Upper lobe of left lung (tissue), 6 donors: ENCODE measurements at regions not wholly inside any gene's neighbourhood (a gene's known extent, or its start where the extent isn't known, plus 50 kb on each side); places are given as distances from the start of the nearest gene placed in this dataset.

Experiments used
- ATAC-seq, 2 donors: fragments of 200-7000 bp; cut with Tn5 transposase; one replicate each; pipeline ENCODE4 v1.9.1; 2022; ENCODE audit warnings: mild to moderate bottlenecking in 2 of 2, moderate library complexity in 2 of 2; ENCODE audit not compliant: low FRiP score in 2 of 2
- DNase-seq, 2 donors: peaks; one replicate each; pipeline ENCODE4 v3.0.0-alpha.2; 2019 to 2020
- H3K27ac ChIP-seq, 4 donors: fragments of 200-600 bp; sonication (generic); one replicate each; pipeline ENCODE4 v1.5.1; 2016 to 2019
- H3K27me3 ChIP-seq, 4 donors: fragments of 200-600 bp; sonication (generic); one replicate each; pipeline ENCODE4 v1.5.1; 2017 to 2019
- H3K36me3 ChIP-seq, 4 donors: fragments of 200-600 bp; sonication (generic); one replicate each; pipeline ENCODE4 v1.5.1; 2016 to 2019
- H3K4me1 ChIP-seq, 4 donors: fragments of 200-600 bp; sonication (generic); one replicate each; pipeline ENCODE4 v1.5.1; 2018 to 2019
- H3K4me3 ChIP-seq, 4 donors: fragments of 200-600 bp; sonication (generic); one replicate each; pipeline ENCODE4 v1.5.1; 2017 to 2019; ENCODE audit warnings: mild to moderate bottlenecking in 2 of 4, moderate library complexity in 1 of 4
- H3K9me3 ChIP-seq, 4 donors: fragments of 200-600 bp; sonication (generic); one replicate each; pipeline ENCODE4 v1.5.1; 2018 to 2019
- CTCF ChIP-seq, 6 experiments: fragments of 450-650 bp in 4 of 6; fragments of 200-600 bp in 2 of 6; sonication (generic) in 2 of 6; IDR thresholded peaks; one replicate each; pipeline ENCODE4 v1.5.1; 2016 to 2019; ENCODE audit warnings: antibody characterized with exemption in 6 of 6
- EP300 ChIP-seq, 4 donors: sonication (generic); formaldehyde crosslinking; IDR thresholded peaks; one replicate each; pipeline ENCODE4 v1.5.1; 2017; ENCODE audit warnings: antibody characterized with exemption in 4 of 4, control low read depth in 2 of 4
- POLR2A ChIP-seq, 4 donors: fragments of 450-650 bp; IDR thresholded peaks; one replicate each; pipeline ENCODE4 v1.5.1; 2016 to 2017; ENCODE audit warnings: antibody characterized with exemption in 4 of 4, mild to moderate bottlenecking in 2 of 4
- POLR2AphosphoS5 ChIP-seq, 2 donors: sonication (generic); formaldehyde crosslinking; IDR thresholded peaks; one replicate each; pipeline ENCODE4 v1.5.1; 2017; ENCODE audit warnings: antibody characterized with exemption in 2 of 2
- WGBS, 2 donors: methylation state at CpG; one replicate each; pipeline ENCODE4 v1.1.5; 2017 to 2018; 5-methylcytosine and 5-hydroxymethylcytosine counted together
- donor health status: DM: no; HTN: no; CAD: no; lungs with moderate emphysema.
- donor health status: DM: no; HTN: yes; CAD: no; lungs with severe emphysema.

GRCh38 chr22:49334449-49334789 is 493.3 kb downstream of the BRD1 start:
- ATAC-seq, result no peak
- no peak overlapping the region for H3K27ac ChIP-seq
- no peaks in the 10 kb centered on the region for H3K9me3 ChIP-seq
- WGBS, 2 donors, result 13 to 35% methylated on average over 3 to 5 of the region's 5 CpGs
- H3K4me3 ChIP-seq, result no peak overlapping the region
- DNase-seq, result no peak
- H3K4me1 ChIP-seq, result no peaks in the 10 kb centered on the region
- H3K27me3 ChIP-seq, result no peaks in the 10 kb centered on the region
- TF ChIP-seq CTCF (IDR thresholded peaks at IDR 0.05) (no peak), POLR2A (IDR thresholded peaks at IDR 0.05) (no peak), POLR2AphosphoS5 (IDR thresholded peaks at IDR 0.05) (no peak), EP300 (IDR thresholded peaks at IDR 0.05) (no peak)
- H3K36me3 ChIP-seq, result no peaks in the 10 kb centered on the region

- Histone ChIP-seq H3K27ac (no peak overlapping the region), H3K36me3 (no peaks in the 10 kb centered on the region), H3K27me3 (no peaks in the 10 kb centered on the region), H3K4me1 (no peaks in the 10 kb centered on the region), H3K4me3 (no peak overlapping the region), H3K9me3 (no peaks in the 10 kb centered on the region)
- ATAC-seq (no peak), DNase-seq (no peak)
- 84 to 91% methylated on average over 10 to 21 of the region's 21 CpGs for WGBS, 2 donors
- TF ChIP-seq CTCF (IDR thresholded peaks at IDR 0.05) (no peak), POLR2A (IDR thresholded peaks at IDR 0.05) (no peak), POLR2AphosphoS5 (IDR thresholded peaks at IDR 0.05) (no peak), EP300 (IDR thresholded peaks at IDR 0.05) (no peak)
Observed at GRCh38 chr22:49333206-49333605, 494.5 kb downstream of the BRD1 start.

GRCh38 chr22:49332691-49333090 is 495.0 kb downstream of the BRD1 start:
- ATAC-seq (no peak), DNase-seq (no peak)
- Histone ChIP-seq H3K27me3 (no peaks in the 10 kb centered on the region), H3K4me3 (no peak overlapping the region), H3K4me1 (no peaks in the 10 kb centered on the region), H3K27ac (no peak overlapping the region), H3K9me3 (peaks cover 0 to 4% (median 0%) of the 10 kb centered on the region in 4 donors), H3K36me3 (no peaks in the 10 kb centered on the region)
- 82 to 85% methylated on average over 10 of the region's 10 CpGs for WGBS, 2 donors
- TF ChIP-seq POLR2A (IDR thresholded peaks at IDR 0.05) (no peak), EP300 (IDR thresholded peaks at IDR 0.05) (no peak), POLR2AphosphoS5 (IDR thresholded peaks at IDR 0.05) (no peak), CTCF (IDR thresholded peaks at IDR 0.05) (no peak)

GRCh38 chr22:49331878-49332277 is 495.8 kb downstream of the BRD1 start:
- no peak overlapping the region for H3K27ac ChIP-seq
- no peak overlapping the region for H3K4me3 ChIP-seq
- TF ChIP-seq EP300 (IDR thresholded peaks at IDR 0.05), result no peak
- TF ChIP-seq CTCF (IDR thresholded peaks at IDR 0.05), result no peak
- no peak for TF ChIP-seq POLR2A (IDR thresholded peaks at IDR 0.05)
- TF ChIP-seq POLR2AphosphoS5 (IDR thresholded peaks at IDR 0.05), result no peak
- H3K9me3 ChIP-seq, result peaks cover 0 to 7% (median 2%) of the 10 kb centered on the region in 4 donors
- H3K27me3 ChIP-seq, result no peaks in the 10 kb centered on the region
- 89 to 92% methylated on average over 9 to 10 of the region's 10 CpGs for WGBS, 2 donors
- ATAC-seq (no peak), DNase-seq (no peak)
- H3K36me3 ChIP-seq, result no peaks in the 10 kb centered on the region
- no peaks in the 10 kb centered on the region for H3K4me1 ChIP-seq

- Histone ChIP-seq H3K4me1 (no peaks in the 10 kb centered on the region), H3K36me3 (no peaks in the 10 kb centered on the region), H3K27ac (no peak overlapping the region), H3K27me3 (no peaks in the 10 kb centered on the region), H3K9me3 (peaks cover 0 to 8% (median 3%) of the 10 kb centered on the region in 4 donors), H3K4me3 (no peak overlapping the region)
- ATAC-seq, result no peak
- whole genome bisulfite sequencing, 2 donors, result 68 to 75% methylated on average over 12 of the region's 12 CpGs
- no peak for TF ChIP-seq CTCF (IDR thresholded peaks at IDR 0.05)
- no peak for TF ChIP-seq POLR2AphosphoS5 (IDR thresholded peaks at IDR 0.05)
- TF ChIP-seq EP300 (IDR thresholded peaks at IDR 0.05), result no peak
- no peak for TF ChIP-seq POLR2A (IDR thresholded peaks at IDR 0.05)
- DNase-seq, result no peak
Observed at GRCh38 chr22:49331223-49331815, 496.4 kb downstream of the BRD1 start.
